HEK293 (cell line): ENCODE measurements at regions not wholly inside any gene's neighbourhood (a gene's known extent, or its start where the extent isn't known, plus 50 kb on each side); places are given as distances from the start of the nearest gene placed in this dataset.

Source experiments
- CTCF ChIA-PET: fragments of 350-600 bp; formaldehyde crosslinking; extraction: SDS; loops from one replicate; lab custom pipeline; 2021; ENCODE audit warnings: antibody characterized with exemption; lab: Yijun Ruan, JAX
- POLR2A ChIA-PET: fragments of 300-600 bp; formaldehyde crosslinking; extraction: SDS; loops from one replicate; lab custom pipeline; 2020; ENCODE audit warnings: antibody characterized with exemption, inconsistent platforms; lab: Yijun Ruan, JAX
- H3K27ac ChIP-seq: fragments of 200-500 bp; sonication (Bioruptor generic); 2 replicates; pipeline ENCODE4 v1.5.1; 2014; ENCODE audit warnings: low read depth, low read length, control low read depth, inconsistent platforms; ENCODE audit errors: extremely low read depth
- H3K36me3 ChIP-seq, 2 experiments: fragments of 200-500 bp in 1 of 2; sonication (Bioruptor generic) in 1 of 2; 1 replicate in 1 of 2; 2 replicates in 1 of 2; pipeline ENCODE4 v1.5.1; 2014 to 2017; ENCODE audit warnings: inconsistent platforms in 2 of 2, low read length in 2 of 2; ENCODE audit not compliant: control insufficient read depth in 2 of 2, insufficient read depth in 1 of 2
- H3K4me1 ChIP-seq: fragments of 200-500 bp; sonication (Bioruptor generic); 2 replicates; pipeline ENCODE4 v1.5.1; 2014; ENCODE audit warnings: mild to moderate bottlenecking, low read length, inconsistent platforms; ENCODE audit not compliant: control insufficient read depth, insufficient read depth
- H3K4me3 ChIP-seq: 2 replicates; pipeline ENCODE4 v1.5.1; 2011; ENCODE audit warnings: low read depth, mild to moderate bottlenecking, control low read depth, low read length, moderate library complexity
- H3K9me3 ChIP-seq: fragments of 200-500 bp; sonication (Bioruptor generic); 2 replicates; pipeline ENCODE4 v1.5.1; 2014; ENCODE audit warnings: low read depth, low read length, inconsistent platforms; ENCODE audit not compliant: control insufficient read depth, insufficient read depth
- ELK4 ChIP-seq: IDR thresholded peaks from 2 replicates; pipeline ENCODE4 v1.6.1; 2011; ENCODE audit warnings: mild to moderate bottlenecking, low read depth, low read length, borderline replicate concordance
- GLIS2 ChIP-seq: fragments of 450-650 bp; formaldehyde crosslinking; IDR thresholded peaks from 2 replicates; pipeline ENCODE4 v1.5.1; 2016; ENCODE audit warnings: missing biosample characterization, missing genetic modification characterization
- PATZ1 ChIP-seq: fragments of 450-650 bp; formaldehyde crosslinking; IDR thresholded peaks from 2 replicates; pipeline ENCODE4 v1.5.1; 2016; ENCODE audit warnings: missing biosample characterization, missing genetic modification characterization
- REST ChIP-seq: fragments of 450-650 bp; formaldehyde crosslinking; IDR thresholded peaks from 2 replicates; pipeline ENCODE4 v1.5.1; 2016; ENCODE audit warnings: missing biosample characterization, missing genetic modification characterization
- SETDB1 ChIP-seq: IDR thresholded peaks from one replicate; pipeline ENCODE4 v1.6.1; 2017; ENCODE audit warnings: mild to moderate bottlenecking, low read length, moderate library complexity, mixed read lengths; ENCODE audit not compliant: insufficient read length
- SP7 ChIP-seq: fragments of 450-650 bp; formaldehyde crosslinking; IDR thresholded peaks from 2 replicates; pipeline ENCODE4 v1.5.1; 2016; ENCODE audit warnings: missing biosample characterization, missing genetic modification characterization
- TRIM28 ChIP-seq: IDR thresholded peaks from 2 replicates; pipeline ENCODE4 v1.6.1; 2011; ENCODE audit warnings: low read length, control low read depth, borderline replicate concordance
- ZBTB8A ChIP-seq: fragments of 450-650 bp; formaldehyde crosslinking; IDR thresholded peaks from 2 replicates; pipeline ENCODE4 v1.5.1; 2016; ENCODE audit warnings: missing biosample characterization, missing genetic modification characterization
- ZNF114 ChIP-seq: fragments of 450-650 bp; formaldehyde crosslinking; IDR thresholded peaks from 2 replicates; pipeline ENCODE4 v1.5.0; 2017; ENCODE audit warnings: missing biosample characterization, missing genetic modification characterization
- ZNF155 ChIP-seq: fragments of 450-650 bp; formaldehyde crosslinking; IDR thresholded peaks from 2 replicates; pipeline ENCODE4 v1.5.1; 2016; ENCODE audit warnings: missing biosample characterization, missing genetic modification characterization
- ZNF280C ChIP-seq: fragments of 450-650 bp; formaldehyde crosslinking; IDR thresholded peaks from 2 replicates; pipeline ENCODE4 v1.5.1; 2016; ENCODE audit warnings: missing biosample characterization, missing genetic modification characterization
- ZNF311 ChIP-seq: fragments of 450-650 bp; formaldehyde crosslinking; IDR thresholded peaks from 2 replicates; pipeline ENCODE4 v1.5.1; 2017; ENCODE audit warnings: missing biosample characterization, missing genetic modification characterization, borderline replicate concordance
- ZNF426 ChIP-seq: fragments of 450-650 bp; formaldehyde crosslinking; IDR thresholded peaks from 2 replicates; pipeline ENCODE4 v1.5.1; 2017; ENCODE audit warnings: missing biosample characterization, missing genetic modification characterization, mild to moderate bottlenecking, inconsistent platforms, moderate library complexity
- ZNF513 ChIP-seq: fragments of 450-650 bp; IDR thresholded peaks from 2 replicates; pipeline ENCODE4 v1.5.1; 2018; ENCODE audit warnings: missing biosample characterization, missing genetic modification characterization
- ZNF621 ChIP-seq: fragments of 450-650 bp; formaldehyde crosslinking; IDR thresholded peaks from 2 replicates; pipeline ENCODE4 v1.5.1; 2017; ENCODE audit warnings: missing biosample characterization, missing genetic modification characterization
- ZNF626 ChIP-seq: fragments of 450-650 bp; sonication (Bioruptor Pico); formaldehyde crosslinking; IDR thresholded peaks from 2 replicates; pipeline ENCODE4 v1.5.1; 2018; ENCODE audit warnings: missing biosample characterization, missing genetic modification characterization, inconsistent platforms
- ZNF645 ChIP-seq: fragments of 450-650 bp; formaldehyde crosslinking; IDR thresholded peaks from 2 replicates; pipeline ENCODE4; 2016; ENCODE audit warnings: missing biosample characterization, missing genetic modification characterization
- ZNF704 ChIP-seq: fragments of 450-650 bp; formaldehyde crosslinking; IDR thresholded peaks from 2 replicates; pipeline ENCODE4 v1.5.1; 2016; ENCODE audit warnings: missing biosample characterization, missing genetic modification characterization
- ZSCAN16 ChIP-seq: fragments of 450-650 bp; formaldehyde crosslinking; IDR thresholded peaks from 2 replicates; pipeline ENCODE4 v1.5.1; 2016; ENCODE audit warnings: missing biosample characterization, missing genetic modification characterization

GRCh38 chr5:2904956-2905355, 153.5 kb upstream of the IRX2 start:
- ChIA-PET CTCF (no interaction called here), POLR2A (no interaction called here)
- no peaks in the 10 kb centered on the region for H3K4me1 ChIP-seq
- H3K36me3 ChIP-seq, result no peaks in the 10 kb centered on the region
- no peak for TF ChIP-seq ZNF704 (tag by site-specific recombination)
- no peak for TF ChIP-seq TRIM28
- no peak for TF ChIP-seq ZBTB8A (tag by site-specific recombination)
- TF ChIP-seq GLIS2 (tag by site-specific recombination), result no peak
- TF ChIP-seq ELK4, result no peak
- TF ChIP-seq ZNF114 (tag by site-specific recombination), result no peak
- no peak for TF ChIP-seq SP7 (tag by site-specific recombination)
- no peak for TF ChIP-seq ZNF621 (tag by site-specific recombination)
- TF ChIP-seq, all 188 proteins: peak for 0
- Histone ChIP-seq H3K27ac (no peak overlapping the region), H3K9me3 (no peaks in the 10 kb centered on the region), H3K4me3 (no peak overlapping the region)

- POLR2A ChIA-PET, result no interaction called here
- TF ChIP-seq ZNF155 (tag by site-specific recombination) (no peak), PATZ1 (tag by site-specific recombination) (no peak), SETDB1 (no peak), ZNF513 (tag by site-specific recombination) (no peak), ZNF626 (tag by site-specific recombination) (no peak), ZNF426 (no peak), ZNF311 (tag by site-specific recombination) (no peak), ZNF280C (no peak), REST (no peak), ZNF645 (no peak), ZSCAN16 (no peak)
- H3K4me3 ChIP-seq, result no peak overlapping the region
- H3K27ac ChIP-seq, result no peak overlapping the region
- CTCF ChIA-PET, result no interaction called here
- H3K9me3 ChIP-seq, result no peaks in the 10 kb centered on the region
- H3K4me1 ChIP-seq, result no peaks in the 10 kb centered on the region
- no peaks in the 10 kb centered on the region for H3K36me3 ChIP-seq
Observed at GRCh38 chr5:2904399-2904798, 152.9 kb upstream of the IRX2 start.
